Liver (tissue), 8 donors: ENCODE measurements at regions not wholly inside any gene's neighbourhood (a gene's known extent, or its start where the extent isn't known, plus 50 kb on each side); places are given as distances from the start of the nearest gene placed in this dataset.

ENCODE experiments used
- DNase-seq: peaks from one replicate; pipeline ENCODE4 v3.0.0-alpha.2; 2017; ENCODE audit warnings: low spot score
- H3K27ac ChIP-seq, 2 donors: one replicate each; pipeline ENCODE4 v1.7.0; 2013; ENCODE audit warnings: inconsistent platforms in 2 of 2, low read length in 2 of 2, control low read depth in 1 of 2, low read depth in 1 of 2, mild to moderate bottlenecking in 1 of 2
- H3K27me3 ChIP-seq, 4 donors: one replicate each; pipeline versions ENCODE4 v1.6.1 to v1.7.0; 2013; ENCODE audit warnings: low read length in 3 of 4, inconsistent platforms in 1 of 4, mild to moderate bottlenecking in 1 of 4, moderate library complexity in 1 of 4; ENCODE audit not compliant: control insufficient read depth in 4 of 4, insufficient read depth in 4 of 4
- H3K36me3 ChIP-seq, 4 donors: one replicate each; pipeline versions ENCODE4 v1.6.1 to v1.7.0; 2013; ENCODE audit warnings: low read length in 3 of 4, mild to moderate bottlenecking in 3 of 4, low read depth in 1 of 4, moderate library complexity in 1 of 4; ENCODE audit not compliant: control insufficient read depth in 4 of 4, insufficient read depth in 3 of 4
- H3K4me1 ChIP-seq, 4 donors: one replicate each; pipeline versions ENCODE4 v1.6.1 to v1.7.0; 2013; ENCODE audit warnings: low read length in 3 of 4, mild to moderate bottlenecking in 3 of 4, moderate library complexity in 1 of 4; ENCODE audit not compliant: control insufficient read depth in 4 of 4, insufficient read depth in 4 of 4
- H3K4me3 ChIP-seq, 3 donors: one replicate each; pipeline versions ENCODE4 v1.6.1 to v1.7.0; 2013; ENCODE audit warnings: low read length in 3 of 3, control low read depth in 1 of 3, low read depth in 1 of 3, mild to moderate bottlenecking in 1 of 3
- H3K9ac ChIP-seq, 2 donors: one replicate each; pipeline ENCODE4 v1.7.0; 2013; ENCODE audit warnings: low read length in 2 of 2, mild to moderate bottlenecking in 2 of 2, moderate library complexity in 2 of 2, control low read depth in 1 of 2, low read depth in 1 of 2
- H3K9me3 ChIP-seq, 4 donors: one replicate each; pipeline versions ENCODE4 v1.6.1 to v1.7.0; 2013; ENCODE audit warnings: low read length in 3 of 4; ENCODE audit not compliant: control insufficient read depth in 4 of 4
- ATF3 ChIP-seq: IDR thresholded peaks from 2 replicates; pipeline ENCODE4 v1.6.1; 2016; ENCODE audit warnings: antibody characterized with exemption
- CTCF ChIP-seq: fragments of 150-350 bp; IDR thresholded peaks from 2 replicates; pipeline ENCODE4 v1.5.1; 2017; ENCODE audit warnings: improper control_type of control experiment, low read depth, low read length; ENCODE audit not compliant: missing input control
- EGR1 ChIP-seq, 2 donors: IDR thresholded peaks; 2 replicates each; pipeline ENCODE4 v1.6.1; 2016 to 2018; ENCODE audit warnings: antibody characterized with exemption in 2 of 2, low read depth in 2 of 2
- FOXA1 ChIP-seq: IDR thresholded peaks from 2 replicates; pipeline ENCODE4 v1.6.1; 2016; ENCODE audit warnings: antibody characterized with exemption
- FOXA2 ChIP-seq: IDR thresholded peaks from 2 replicates; pipeline ENCODE4 v1.6.1; 2016; ENCODE audit warnings: antibody characterized with exemption
- GABPA ChIP-seq, 2 donors: IDR thresholded peaks in 1 of 2; conservative IDR thresholded peaks in 1 of 2; 2 replicates each; pipeline ENCODE4 v1.6.1; 2016; ENCODE audit warnings: antibody characterized with exemption in 2 of 2, mild to moderate bottlenecking in 1 of 2, moderate library complexity in 1 of 2
- HNF4A ChIP-seq, 2 donors: conservative IDR thresholded peaks; 2 replicates each; pipeline ENCODE4 v1.6.1; 2016; ENCODE audit warnings: antibody characterized with exemption in 2 of 2, mild to moderate bottlenecking in 2 of 2
- HNF4G ChIP-seq: IDR thresholded peaks from 2 replicates; pipeline ENCODE4 v1.6.1; 2016; ENCODE audit warnings: antibody characterized with exemption
- JUND ChIP-seq, 2 donors: IDR thresholded peaks; 2 replicates each; pipeline ENCODE4 v1.6.1; 2016; ENCODE audit warnings: antibody characterized with exemption in 2 of 2
- MAX ChIP-seq: IDR thresholded peaks from 2 replicates; pipeline ENCODE4 v1.6.1; 2016; ENCODE audit warnings: antibody characterized with exemption
- NR2F2 ChIP-seq: IDR thresholded peaks from 2 replicates; pipeline ENCODE4 v1.6.1; 2016; ENCODE audit warnings: antibody characterized with exemption
- RAD21 ChIP-seq, 2 donors: IDR thresholded peaks; 2 replicates each; pipeline ENCODE4 v1.6.1; 2016; ENCODE audit warnings: antibody characterized with exemption in 2 of 2, mild to moderate bottlenecking in 2 of 2
- REST ChIP-seq: IDR thresholded peaks from 2 replicates; pipeline ENCODE4 v1.6.1; 2016; ENCODE audit warnings: antibody characterized with exemption, mild to moderate bottlenecking
- RXRA ChIP-seq, 2 donors: IDR thresholded peaks; 2 replicates each; pipeline ENCODE4 v1.6.1; 2017 to 2018; ENCODE audit warnings: antibody characterized with exemption in 2 of 2, mild to moderate bottlenecking in 1 of 2
- SP1 ChIP-seq: IDR thresholded peaks from 2 replicates; pipeline ENCODE4 v1.6.1; 2018; ENCODE audit warnings: antibody characterized with exemption, mild to moderate bottlenecking
- TAF1 ChIP-seq: conservative IDR thresholded peaks from 2 replicates; pipeline ENCODE4 v1.6.1; 2016; ENCODE audit warnings: antibody characterized with exemption, mild to moderate bottlenecking
- ZBTB33 ChIP-seq: IDR thresholded peaks from 2 replicates; pipeline ENCODE4 v1.6.1; 2016; ENCODE audit warnings: antibody characterized with exemption
- WGBS: extraction: QIAGEN DNeasy Blood & Tissue Kit; methylation state at CpG from one replicate; pipeline ENCODE4 v1.1.7; 2013; 5-methylcytosine and 5-hydroxymethylcytosine counted together
- donor health status: healthy.
- donor health status: healthy.
- donor health status: healthy.
- donor health status: healthy.
- donor health status: healthy.

GRCh38 chrX:41005445-41005992, 79.7 kb upstream of the USP9X start:
- H3K9ac ChIP-seq, result no peak overlapping the region
- whole genome bisulfite sequencing, result 60% methylated on average over 3 of the region's 3 CpGs
- H3K27me3 ChIP-seq, result peaks cover 0 to 3% (median 0%) of the 10 kb centered on the region in 4 donors
- no peak overlapping the region for H3K4me3 ChIP-seq
- no peaks in the 10 kb centered on the region for H3K36me3 ChIP-seq
- TF ChIP-seq JUND (IDR thresholded peaks at IDR 0.05) (no peak), HNF4A (conservative IDR thresholded peaks at IDR 0.05) (no peak), REST (no peak), SP1 (no peak), RXRA (IDR thresholded peaks at IDR 0.05) (no peak), MAX (no peak), FOXA1 (no peak), CTCF (no peak), HNF4G (no peak), EGR1 (IDR thresholded peaks at IDR 0.05; ENCODE audit: low read depth in 2 of 2) (no peak), GABPA (IDR thresholded peaks at IDR 0.05 in 1 of 2, conservative IDR thresholded peaks at IDR 0.05 in 1 of 2) (no peak), TAF1 (no peak)
- no peak overlapping the region for H3K27ac ChIP-seq
- H3K4me1 ChIP-seq, result peaks cover 2 to 27% (median 11%) of the 10 kb centered on the region in 4 donors
- no peak for DNase-seq
- H3K9me3 ChIP-seq, result no peaks in the 10 kb centered on the region

GRCh38 chrX:41009850-41010846, 75.1 kb upstream of the USP9X start:
- Histone ChIP-seq H3K27ac (peak overlapping the region; percentile 86 to 92), H3K36me3 (no peaks in the 10 kb centered on the region), H3K4me1 (peaks cover 2 to 8% (median 3%) of the 10 kb centered on the region in 4 donors), H3K4me3 (peak overlapping the region; percentile 35 to 63 (median 50)), H3K27me3 (peaks cover 0 to 3% (median 0%) of the 10 kb centered on the region in 4 donors), H3K9me3 (no peaks in the 10 kb centered on the region), H3K9ac (peak overlapping the region; percentile 13 to 71)
- 6% methylated on average over 28 of the region's 28 CpGs for WGBS
- DNase-seq, result peak; percentile 73
- TF ChIP-seq FOXA1, result no peak
- TF ChIP-seq FOXA2, result no peak
- peak in 1 of 2 donors; percentile 82 for TF ChIP-seq EGR1 (IDR thresholded peaks at IDR 0.05; ENCODE audit: low read depth in 2 of 2)
- TF ChIP-seq RAD21 (IDR thresholded peaks at IDR 0.05), result peak; percentile 44 to 46
- TF ChIP-seq RXRA (IDR thresholded peaks at IDR 0.05), result peak; percentile 70 to 82
- peak; percentile 16 for TF ChIP-seq CTCF
- TF ChIP-seq SP1, result peak; percentile 70
- no peak for TF ChIP-seq TAF1
- TF ChIP-seq ZBTB33, result peak; percentile 35
- TF ChIP-seq MAX, result peak; percentile 94
- peak; percentile 87 for TF ChIP-seq NR2F2
- TF ChIP-seq ATF3, result no peak
- TF ChIP-seq HNF4G, result no peak
- TF ChIP-seq GABPA (IDR thresholded peaks at IDR 0.05 in 1 of 2, conservative IDR thresholded peaks at IDR 0.05 in 1 of 2), result peak; percentile 15 to 63
